Mammary epithelial cell (primary cell): ENCODE measurements at regions not wholly inside any gene's neighbourhood (a gene's known extent, or its start where the extent isn't known, plus 50 kb on each side); places are given as distances from the start of the nearest gene placed in this dataset.

Experiments
- CTCF ChIP-seq, 2 donors: IDR thresholded peaks in 1 of 2; conservative IDR thresholded peaks in 1 of 2; 2 replicates each; pipeline ENCODE4 v1.5.1; 2011 to 2012; ENCODE audit warnings: inconsistent platforms in 2 of 2, low read length in 2 of 2, mild to moderate bottlenecking in 2 of 2, control low read depth in 1 of 2, low read depth in 1 of 2; ENCODE audit not compliant: insufficient read depth in 1 of 2; ENCODE audit errors: extremely low read depth in 1 of 2
- EZH2 ChIP-seq: IDR thresholded peaks from 2 replicates; pipeline ENCODE4 v1.6.1; 2012; ENCODE audit warnings: low read length, inconsistent platforms, borderline replicate concordance

GRCh38 chr16:55933038-55933437 lies 57.9 kb upstream of the CES5A start:
- no peak for TF ChIP-seq CTCF (conservative IDR thresholded peaks at IDR 0.05 in 1 of 2, IDR thresholded peaks at IDR 0.05 in 1 of 2; ENCODE audit: extremely low read depth in 1 of 2, insufficient read depth in 1 of 2, low read depth in 1 of 2, low read length in 2 of 2)
- TF ChIP-seq EZH2: no peak
